Choroid plexus epithelial cell (primary cell): ENCODE measurements at regions not wholly inside any gene's neighbourhood (a gene's known extent, or its start where the extent isn't known, plus 50 kb on each side); places are given as distances from the start of the nearest gene placed in this dataset.

Source experiments
- DNase-seq: peaks from one replicate; pipeline ENCODE4 v3.0.0-alpha.2; 2010; ENCODE audit warnings: low read depth
- H3K4me3 ChIP-seq: 2 replicates; pipeline ENCODE4 v1.5.1; 2011; ENCODE audit warnings: low read depth, mild to moderate bottlenecking, control low read depth, low read length, moderate library complexity
- TF ChIP-seq, protein P1 (sequence below): conservative IDR thresholded peaks from 2 replicates; pipeline ENCODE4 v1.5.1; 2011; ENCODE audit warnings: low read depth, mild to moderate bottlenecking, control low read depth, inconsistent platforms, low read length, moderate library complexity

DNA sequence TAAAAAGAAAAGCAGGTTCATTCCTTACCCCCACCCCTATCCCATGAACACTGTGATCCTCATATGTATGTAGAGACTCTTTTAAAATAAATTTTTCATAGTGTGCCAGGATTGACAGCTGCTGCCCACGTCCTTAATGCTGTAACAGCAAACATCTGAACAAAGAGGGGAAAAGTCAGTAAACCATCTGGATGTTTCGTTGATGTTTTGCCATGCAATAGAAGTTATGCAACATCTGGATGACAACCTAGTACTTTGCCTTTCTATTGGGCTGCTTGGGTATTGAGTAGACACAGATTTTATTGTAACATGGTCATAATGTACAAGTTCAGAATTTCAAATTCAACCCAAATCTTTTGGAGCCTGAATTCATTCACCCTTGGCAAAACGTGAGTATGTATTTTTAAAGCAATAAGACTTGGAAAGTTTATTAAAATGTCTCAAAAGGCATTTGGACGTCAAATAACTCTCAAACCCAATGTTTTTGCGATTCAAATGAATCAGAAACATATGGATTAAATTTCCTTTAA is 500.3 kb downstream of the DHX35 start:
- TF ChIP-seq, protein P1, sequence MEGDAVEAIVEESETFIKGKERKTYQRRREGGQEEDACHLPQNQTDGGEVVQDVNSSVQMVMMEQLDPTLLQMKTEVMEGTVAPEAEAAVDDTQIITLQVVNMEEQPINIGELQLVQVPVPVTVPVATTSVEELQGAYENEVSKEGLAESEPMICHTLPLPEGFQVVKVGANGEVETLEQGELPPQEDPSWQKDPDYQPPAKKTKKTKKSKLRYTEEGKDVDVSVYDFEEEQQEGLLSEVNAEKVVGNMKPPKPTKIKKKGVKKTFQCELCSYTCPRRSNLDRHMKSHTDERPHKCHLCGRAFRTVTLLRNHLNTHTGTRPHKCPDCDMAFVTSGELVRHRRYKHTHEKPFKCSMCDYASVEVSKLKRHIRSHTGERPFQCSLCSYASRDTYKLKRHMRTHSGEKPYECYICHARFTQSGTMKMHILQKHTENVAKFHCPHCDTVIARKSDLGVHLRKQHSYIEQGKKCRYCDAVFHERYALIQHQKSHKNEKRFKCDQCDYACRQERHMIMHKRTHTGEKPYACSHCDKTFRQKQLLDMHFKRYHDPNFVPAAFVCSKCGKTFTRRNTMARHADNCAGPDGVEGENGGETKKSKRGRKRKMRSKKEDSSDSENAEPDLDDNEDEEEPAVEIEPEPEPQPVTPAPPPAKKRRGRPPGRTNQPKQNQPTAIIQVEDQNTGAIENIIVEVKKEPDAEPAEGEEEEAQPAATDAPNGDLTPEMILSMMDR: no peak
- H3K4me3 ChIP-seq: no peak overlapping the region
- DNase-seq: no peak

DNA sequence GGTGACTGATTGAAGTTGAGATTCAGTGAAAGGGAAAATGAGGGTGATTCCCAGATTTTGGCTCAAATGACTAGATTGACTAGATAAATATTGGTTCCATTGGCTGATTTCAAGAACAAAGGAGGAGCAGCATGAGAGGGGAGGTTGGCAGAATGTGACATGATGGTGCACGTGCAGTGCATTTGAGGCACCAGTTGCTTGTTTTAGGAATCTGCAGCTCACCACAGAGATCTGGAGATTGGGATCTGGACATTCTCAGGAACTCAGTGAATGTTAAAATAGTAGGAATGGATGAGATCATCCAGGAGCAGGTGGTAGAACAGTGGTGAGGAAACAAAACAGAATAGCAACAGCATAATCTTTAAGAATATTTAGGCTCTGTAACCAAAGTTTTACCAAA is 496.3 kb downstream of the DHX35 start:
- TF ChIP-seq, protein P1: no peak
- H3K4me3 ChIP-seq: no peak overlapping the region
- DNase-seq: no peak

DNA sequence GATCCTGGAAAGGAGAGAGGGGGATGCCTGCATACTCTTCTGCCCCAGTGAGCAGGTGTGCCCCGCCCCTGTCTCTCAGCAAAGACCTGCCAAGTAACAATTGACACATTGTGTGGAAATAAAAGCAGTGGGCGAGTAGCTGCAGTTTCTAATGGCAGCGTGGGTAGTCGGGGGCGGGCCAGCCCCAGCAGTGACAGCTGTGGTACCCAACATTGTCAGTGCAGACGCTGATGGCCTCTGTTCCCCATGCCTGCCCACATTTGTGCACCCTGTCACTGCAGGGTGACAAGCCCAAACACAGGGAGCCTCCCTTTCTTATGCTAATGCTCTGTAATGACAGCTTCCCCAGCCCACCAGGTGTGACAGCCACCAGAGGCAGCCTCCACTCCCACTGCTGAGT is 491.7 kb downstream of the DHX35 start:
- TF ChIP-seq, protein P1: no peak
- no peak for DNase-seq
- H3K4me3 ChIP-seq: no peak overlapping the region

DNA sequence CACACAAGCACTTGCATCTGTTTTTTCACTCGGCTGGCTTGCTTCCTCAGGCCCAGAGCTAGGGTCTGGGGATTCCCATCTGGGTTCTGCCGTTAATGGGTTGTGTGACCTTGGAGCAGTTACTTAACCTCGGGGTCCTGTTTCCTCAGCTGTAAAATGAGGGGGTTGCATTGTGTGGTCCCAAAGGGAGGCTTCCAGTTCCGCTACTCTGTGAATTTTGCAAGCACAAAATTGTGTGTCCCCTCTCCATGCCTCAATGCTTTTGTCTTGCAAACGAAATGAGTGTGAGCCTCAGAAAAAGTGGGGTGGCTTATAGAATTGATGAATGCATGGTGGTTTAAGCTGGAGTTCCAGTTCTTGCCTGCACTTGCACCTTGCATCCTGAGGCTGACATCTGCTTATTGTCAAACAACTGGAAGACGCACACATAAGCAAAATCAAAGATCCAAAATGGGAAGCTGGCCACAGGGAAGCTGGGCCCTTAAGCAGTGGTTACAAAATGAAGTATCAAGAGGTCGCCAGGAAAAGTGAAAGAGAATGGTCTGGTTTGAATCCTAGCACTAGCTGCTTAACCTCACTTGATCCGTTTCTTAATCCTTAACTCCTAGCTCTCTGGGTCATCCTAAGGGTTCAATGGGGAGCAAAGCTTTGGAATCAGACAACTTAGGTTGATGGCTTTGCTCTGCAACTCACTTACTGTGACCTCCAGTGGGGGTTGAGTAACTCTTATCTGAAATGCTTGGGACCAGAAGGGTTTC is 490.6 kb downstream of the DHX35 start:
- no peak for DNase-seq
- TF ChIP-seq, protein P1: no peak
- H3K4me3 ChIP-seq: no peak overlapping the region

DNA sequence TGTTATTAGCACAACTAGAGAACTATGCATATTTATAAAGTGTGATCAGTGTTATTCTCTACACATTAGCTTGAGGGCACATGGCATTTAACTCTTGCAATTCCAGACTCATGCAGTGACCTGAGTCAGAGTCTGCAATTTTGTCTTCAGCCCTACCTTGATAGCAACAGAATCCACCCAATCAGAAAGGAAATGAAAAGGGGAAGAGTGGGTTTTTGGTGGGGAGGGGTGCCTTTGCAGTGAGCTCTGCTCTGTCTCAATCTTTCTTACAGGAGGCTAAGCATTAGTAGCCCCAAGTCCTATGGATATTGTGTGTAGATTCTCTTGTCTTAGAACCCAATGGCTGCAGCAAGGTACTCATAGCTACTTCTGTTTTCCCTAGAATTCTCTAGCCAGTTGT is 489.2 kb downstream of the DHX35 start:
- no peak overlapping the region for H3K4me3 ChIP-seq
- DNase-seq: no peak
- TF ChIP-seq, protein P1: no peak

DNA sequence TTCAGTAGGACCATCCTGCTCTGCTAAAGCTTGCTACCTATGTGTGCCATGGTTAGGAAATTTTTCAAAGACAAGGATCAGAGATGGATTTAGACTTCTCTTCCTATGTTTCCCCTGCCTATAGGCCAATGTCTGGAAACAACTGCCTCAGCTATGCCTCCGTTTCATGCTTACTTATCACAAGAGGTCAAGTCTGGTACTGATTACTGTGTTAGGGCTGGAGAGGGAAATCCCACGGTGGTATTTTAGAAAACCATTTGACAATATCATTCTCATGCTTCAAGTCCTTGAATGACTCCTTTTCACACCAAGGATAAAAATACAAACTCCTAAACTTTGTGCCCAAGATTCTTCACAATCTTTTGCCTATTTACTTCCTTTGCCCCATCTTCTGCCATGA is 484.3 kb downstream of the DHX35 start:
- no peak overlapping the region for H3K4me3 ChIP-seq
- TF ChIP-seq, protein P1: no peak
- DNase-seq: no peak

DNA sequence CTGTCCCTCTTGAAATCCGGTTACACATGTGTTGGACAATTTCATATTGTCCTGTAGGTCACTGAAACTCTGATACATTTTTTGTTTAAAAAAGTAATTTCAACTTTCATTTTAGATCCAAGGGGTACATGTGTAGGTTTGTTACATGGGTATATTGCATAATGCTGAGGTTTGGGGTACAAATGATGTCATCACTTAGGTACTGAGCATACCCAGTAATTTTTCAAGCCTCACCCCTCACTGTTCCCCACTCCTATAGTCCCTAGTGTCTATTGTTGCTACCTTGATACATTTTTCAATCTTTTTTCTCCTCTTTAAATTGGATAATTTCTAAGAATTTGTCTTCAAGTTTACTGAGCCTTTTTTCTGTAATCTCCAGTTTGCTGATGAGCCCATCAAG is 483.0 kb downstream of the DHX35 start:
- no peak for DNase-seq
- no peak overlapping the region for H3K4me3 ChIP-seq
- TF ChIP-seq, protein P1: no peak
